HG03095 (cell line): ENCODE measurements at regions not wholly inside any gene's neighbourhood (a gene's known extent, or its start where the extent isn't known, plus 50 kb on each side); places are given as distances from the start of the nearest gene placed in this dataset.

Source experiments
- ATAC-seq: cut with Tn5 transposase; IDR thresholded peaks from one replicate; pipeline ENCODE4 v1.9.1; 2021; ENCODE audit warnings: moderate library complexity; ENCODE audit not compliant: unreplicated experiment

- ATAC-seq = no peak
Observed at GRCh38 chr12:82174936-82175335, 183.3 kb downstream of the CCDC59 start.

GRCh38 chr12:82174383-82174782 is 183.8 kb downstream of the CCDC59 start:
- ATAC-seq = no peak

GRCh38 chr12:82149045-82149444 is 209.1 kb downstream of the CCDC59 start:
- ATAC-seq = no peak

- ATAC-seq = no peak
Observed at GRCh38 chr12:82146740-82147139, 211.4 kb downstream of the CCDC59 start.

GRCh38 chr12:82144505-82144904 is 213.7 kb downstream of the CCDC59 start:
- no peak for ATAC-seq

GRCh38 chr12:82132390-82132789 is 225.8 kb downstream of the CCDC59 start:
- ATAC-seq = no peak

- ATAC-seq = no peak
Observed at GRCh38 chr12:82130762-82131161, 227.4 kb downstream of the CCDC59 start.

GRCh38 chr12:82124711-82125380 is 233.3 kb downstream of the CCDC59 start:
- no peak for ATAC-seq

GRCh38 chr12:82121545-82121944 is 236.6 kb downstream of the CCDC59 start:
- ATAC-seq = no peak

GRCh38 chr12:82120901-82121300 is 237.3 kb downstream of the CCDC59 start:
- no peak for ATAC-seq

GRCh38 chr12:82109243-82109642 is 248.9 kb downstream of the CCDC59 start:
- ATAC-seq = no peak

- no peak for ATAC-seq
Observed at GRCh38 chr12:82108615-82109014, 249.6 kb downstream of the CCDC59 start.

GRCh38 chr12:82099216-82099615 is 259.0 kb downstream of the CCDC59 start:
- no peak for ATAC-seq

GRCh38 chr12:82097877-82098276 is 260.3 kb downstream of the CCDC59 start:
- ATAC-seq = no peak

GRCh38 chr12:82097438-82097837 is 260.7 kb downstream of the CCDC59 start:
- ATAC-seq = no peak

- ATAC-seq = no peak
Observed at GRCh38 chr12:82090165-82090564, 268.0 kb downstream of the CCDC59 start.

GRCh38 chr12:82089369-82090121 is 268.6 kb downstream of the CCDC59 start:
- no peak for ATAC-seq

GRCh38 chr12:82082501-82082900 is 275.7 kb downstream of the CCDC59 start:
- ATAC-seq = no peak

GRCh38 chr12:82069931-82070514 is 288.2 kb downstream of the CCDC59 start:
- ATAC-seq = no peak

- ATAC-seq = no peak
Observed at GRCh38 chr12:82058197-82058596, 299.0 kb upstream of the PPFIA2 start.

GRCh38 chr12:82057770-82058169 is 298.6 kb upstream of the PPFIA2 start:
- no peak for ATAC-seq

- no peak for ATAC-seq
Observed at GRCh38 chr12:82055391-82055790, 296.2 kb upstream of the PPFIA2 start.
